Stimulated activated CD4-positive, alpha-beta T cell treated with anti-CD3 and anti-CD28 coated beads, Interleukin-2, amount 100 ng/mL, for 24 hours (primary cell): ENCODE measurements at regions not wholly inside any gene's neighbourhood (a gene's known extent, or its start where the extent isn't known, plus 50 kb on each side); places are given as distances from the start of the nearest gene placed in this dataset.

Source experiments
- DNase-seq, 2 donors: peaks; one replicate each; pipeline ENCODE4 v3.0.0-alpha.2; 2020

GRCh38 chr20:59376109-59376841 is 75.9 kb downstream of the EDN3 start:
- DNase-seq = no peak

GRCh38 chr20:59376998-59377397 is 76.6 kb downstream of the EDN3 start:
- DNase-seq = no peak

- no peak for DNase-seq
These were observed 77.4 kb downstream of the EDN3 start for GRCh38 chr20:59377842-59378241.

- no peak for DNase-seq
These were observed 78.0 kb downstream of the EDN3 start for GRCh38 chr20:59378396-59378795.

- DNase-seq = no peak
These were observed 78.6 kb downstream of the EDN3 start for GRCh38 chr20:59378966-59379365.

GRCh38 chr20:59381689-59382088 is 81.3 kb downstream of the EDN3 start:
- no peak for DNase-seq

- DNase-seq = no peak
These were observed 81.8 kb downstream of the EDN3 start for GRCh38 chr20:59382157-59382725.

GRCh38 chr20:59382907-59383306 is 82.5 kb downstream of the EDN3 start:
- DNase-seq = no peak

- DNase-seq = no peak
These were observed 84.6 kb downstream of the EDN3 start for GRCh38 chr20:59385038-59385437.

GRCh38 chr20:59385480-59385879 is 85.1 kb downstream of the EDN3 start:
- DNase-seq = no peak

- DNase-seq = no peak
These were observed 86.4 kb downstream of the EDN3 start for GRCh38 chr20:59386809-59387208.

GRCh38 chr20:59387891-59388290 is 87.5 kb downstream of the EDN3 start:
- no peak for DNase-seq

GRCh38 chr20:59388402-59388801 is 88.0 kb downstream of the EDN3 start:
- no peak for DNase-seq

- DNase-seq = no peak
These were observed 90.0 kb downstream of the EDN3 start for GRCh38 chr20:59390437-59390836.

- DNase-seq = no peak
These were observed 91.6 kb downstream of the EDN3 start for GRCh38 chr20:59391975-59392374.

- no peak for DNase-seq
These were observed 92.3 kb downstream of the EDN3 start for GRCh38 chr20:59392736-59393135.

- no peak for DNase-seq
These were observed 92.7 kb downstream of the EDN3 start for GRCh38 chr20:59393142-59393541.

- no peak for DNase-seq
These were observed 95.3 kb downstream of the EDN3 start for GRCh38 chr20:59395729-59396128.

- no peak for DNase-seq
These were observed 98.3 kb downstream of the EDN3 start for GRCh38 chr20:59398537-59399205.

GRCh38 chr20:59399426-59400099 is 99.2 kb downstream of the EDN3 start:
- no peak for DNase-seq

GRCh38 chr20:59400708-59401107 is 100.3 kb downstream of the EDN3 start:
- peak in 1 of 2 donors; percentile 22 for DNase-seq

- no peak for DNase-seq
These were observed 102.3 kb downstream of the EDN3 start for GRCh38 chr20:59402681-59403080.

- peak; percentile 82 to 84 for DNase-seq
These were observed 103.0 kb downstream of the EDN3 start for GRCh38 chr20:59403261-59403961.
